ENCODE measurements at regions not wholly inside any gene's neighbourhood (a gene's known extent, or its start where the extent isn't known, plus 50 kb on each side); places are given as distances from the start of the nearest gene placed in this dataset.

DNA sequence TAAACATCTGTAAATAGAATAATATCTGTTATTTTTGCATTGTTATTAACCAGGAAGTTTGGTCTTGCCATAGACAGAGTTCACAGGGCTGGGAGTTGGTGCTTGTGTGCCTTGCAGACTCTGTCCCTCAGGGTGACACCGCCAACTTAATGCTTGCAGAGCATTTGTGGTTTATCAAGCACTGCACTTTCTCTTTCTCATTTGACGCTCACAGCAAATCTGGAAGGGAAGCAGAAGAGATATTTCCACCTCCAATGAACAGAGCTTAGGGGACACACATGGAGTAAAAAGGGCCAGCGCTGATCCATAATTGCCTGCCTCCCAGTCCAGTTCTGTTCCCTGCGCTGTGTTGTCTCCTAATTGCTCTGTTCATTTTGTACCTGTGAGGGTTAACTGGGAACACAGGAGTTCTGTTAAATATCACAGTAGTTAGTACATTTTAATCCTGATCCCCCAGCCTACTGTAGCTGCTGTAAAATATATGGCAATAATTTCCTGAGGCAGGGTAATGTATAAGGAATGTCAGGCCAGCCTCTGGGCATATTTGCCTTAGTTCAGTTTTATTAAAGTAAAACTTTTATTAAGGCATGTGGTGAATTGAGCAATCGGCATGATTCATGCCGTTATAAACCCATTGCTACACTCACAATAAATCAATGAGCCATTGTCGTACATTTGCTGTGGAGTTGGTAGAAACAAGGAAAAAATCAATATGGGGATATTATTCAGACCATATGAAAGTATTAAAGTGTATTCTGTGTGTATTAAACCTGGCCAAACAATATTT, 182.5 kb upstream of the OSR1 start:
- H3K4me3 ChIP-seq: no peak overlapping the region
- intact Hi-C loops (cut with micrococcal nuclease; ENCODE audit: unreplicated experiment) (no loop called here), in situ Hi-C loops (cut with MboI) (no loop called here)
- no peaks in the 10 kb centered on the region for H3K79me2 ChIP-seq (ENCODE audit: control insufficient read depth, insufficient read depth, low read length)
- no peak overlapping the region for H3K9ac ChIP-seq (ENCODE audit: control insufficient read depth, insufficient read depth, low read length)
- H4K20me1 ChIP-seq (ENCODE audit: control insufficient read depth, insufficient read depth): no peaks in the 10 kb centered on the region
- FAIRE-seq: no peak
- H3K4me1 ChIP-seq (ENCODE audit: control insufficient read depth, insufficient read depth, low read length): no peaks in the 10 kb centered on the region
- ChIA-PET POLR2A (no interaction called here), SMC1A (ENCODE audit: uncharacterized antibody, unreplicated experiment) (interaction anchor here (1.0 kb wide), 1 partner anchor 834 kb away, joined by 4 read pairs; no protein-coding TSS in a partner anchor), CTCF (no interaction called here), RAD21 (ENCODE audit: unreplicated experiment) (no interaction called here)
- 58% methylated on average over 7 of the region's 7 CpGs for WGBS (ENCODE audit: insufficient coverage, insufficient replicate concordance, low lambda C conversion rate, missing lambda C conversion rate)
- no peak for DNase-seq (ENCODE audit: low read depth, low spot score)
- no peaks in the 10 kb centered on the region for H3K36me3 ChIP-seq (ENCODE audit: control insufficient read depth in 2 of 2, insufficient read depth in 2 of 2, low read length in 1 of 2)
- no peaks in the 10 kb centered on the region; a peak in 1 of 4 replicates for H3K27me3 ChIP-seq (replicated peaks in 1 of 2; ENCODE audit: control insufficient read depth in 2 of 2, insufficient read depth in 2 of 2, low read length in 1 of 2)
- no peak overlapping the region for H3K27ac ChIP-seq (ENCODE audit: control insufficient read depth, insufficient read depth)
- no peak for ATAC-seq
- H3K4me2 ChIP-seq (ENCODE audit: control insufficient read depth, insufficient read depth): no peak overlapping the region
- no TSS peak for BruUV-seq (replicated peaks)
- no peak overlapping the region for H2AFZ ChIP-seq (ENCODE audit: control insufficient read depth, low read depth, low read length)
- no peaks in the 10 kb centered on the region for H3K9me3 ChIP-seq (replicated peaks; ENCODE audit: control insufficient read depth, insufficient read depth, low read length)
- TF ChIP-seq CBFB (IDR thresholded peaks at IDR 0.05; ENCODE audit: low read depth) (no peak), CEBPB (IDR thresholded peaks at IDR 0.05; ENCODE audit: borderline replicate concordance in 1 of 2, low read depth in 2 of 2, low read length in 2 of 2) (no peak), SIX5 (IDR thresholded peaks at IDR 0.05; ENCODE audit: low read depth, low read length, severe bottlenecking) (no peak), TARDBP (IDR thresholded peaks at IDR 0.05; ENCODE audit: borderline replicate concordance) (no peak), TAF1 (IDR thresholded peaks at IDR 0.05; ENCODE audit: borderline replicate concordance, low read depth, low read length) (no peak), SUZ12 (IDR thresholded peaks at IDR 0.05; ENCODE audit: unreplicated experiment) (no peak), ZZZ3 (IDR thresholded peaks at IDR 0.05; ENCODE audit: control insufficient read depth, insufficient read length, low read depth) (no peak), SRF (IDR thresholded peaks at IDR 0.05; ENCODE audit: low read depth in 2 of 2, low read length in 2 of 2) (no peak), HDAC2 (IDR thresholded peaks at IDR 0.05) (no peak)
- TF ChIP-seq, protein P1, sequence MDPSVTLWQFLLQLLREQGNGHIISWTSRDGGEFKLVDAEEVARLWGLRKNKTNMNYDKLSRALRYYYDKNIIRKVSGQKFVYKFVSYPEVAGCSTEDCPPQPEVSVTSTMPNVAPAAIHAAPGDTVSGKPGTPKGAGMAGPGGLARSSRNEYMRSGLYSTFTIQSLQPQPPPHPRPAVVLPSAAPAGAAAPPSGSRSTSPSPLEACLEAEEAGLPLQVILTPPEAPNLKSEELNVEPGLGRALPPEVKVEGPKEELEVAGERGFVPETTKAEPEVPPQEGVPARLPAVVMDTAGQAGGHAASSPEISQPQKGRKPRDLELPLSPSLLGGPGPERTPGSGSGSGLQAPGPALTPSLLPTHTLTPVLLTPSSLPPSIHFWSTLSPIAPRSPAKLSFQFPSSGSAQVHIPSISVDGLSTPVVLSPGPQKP (IDR thresholded peaks at IDR 0.05; ENCODE audit: low read depth, low read length): no peak
- TF ChIP-seq, protein P2, sequence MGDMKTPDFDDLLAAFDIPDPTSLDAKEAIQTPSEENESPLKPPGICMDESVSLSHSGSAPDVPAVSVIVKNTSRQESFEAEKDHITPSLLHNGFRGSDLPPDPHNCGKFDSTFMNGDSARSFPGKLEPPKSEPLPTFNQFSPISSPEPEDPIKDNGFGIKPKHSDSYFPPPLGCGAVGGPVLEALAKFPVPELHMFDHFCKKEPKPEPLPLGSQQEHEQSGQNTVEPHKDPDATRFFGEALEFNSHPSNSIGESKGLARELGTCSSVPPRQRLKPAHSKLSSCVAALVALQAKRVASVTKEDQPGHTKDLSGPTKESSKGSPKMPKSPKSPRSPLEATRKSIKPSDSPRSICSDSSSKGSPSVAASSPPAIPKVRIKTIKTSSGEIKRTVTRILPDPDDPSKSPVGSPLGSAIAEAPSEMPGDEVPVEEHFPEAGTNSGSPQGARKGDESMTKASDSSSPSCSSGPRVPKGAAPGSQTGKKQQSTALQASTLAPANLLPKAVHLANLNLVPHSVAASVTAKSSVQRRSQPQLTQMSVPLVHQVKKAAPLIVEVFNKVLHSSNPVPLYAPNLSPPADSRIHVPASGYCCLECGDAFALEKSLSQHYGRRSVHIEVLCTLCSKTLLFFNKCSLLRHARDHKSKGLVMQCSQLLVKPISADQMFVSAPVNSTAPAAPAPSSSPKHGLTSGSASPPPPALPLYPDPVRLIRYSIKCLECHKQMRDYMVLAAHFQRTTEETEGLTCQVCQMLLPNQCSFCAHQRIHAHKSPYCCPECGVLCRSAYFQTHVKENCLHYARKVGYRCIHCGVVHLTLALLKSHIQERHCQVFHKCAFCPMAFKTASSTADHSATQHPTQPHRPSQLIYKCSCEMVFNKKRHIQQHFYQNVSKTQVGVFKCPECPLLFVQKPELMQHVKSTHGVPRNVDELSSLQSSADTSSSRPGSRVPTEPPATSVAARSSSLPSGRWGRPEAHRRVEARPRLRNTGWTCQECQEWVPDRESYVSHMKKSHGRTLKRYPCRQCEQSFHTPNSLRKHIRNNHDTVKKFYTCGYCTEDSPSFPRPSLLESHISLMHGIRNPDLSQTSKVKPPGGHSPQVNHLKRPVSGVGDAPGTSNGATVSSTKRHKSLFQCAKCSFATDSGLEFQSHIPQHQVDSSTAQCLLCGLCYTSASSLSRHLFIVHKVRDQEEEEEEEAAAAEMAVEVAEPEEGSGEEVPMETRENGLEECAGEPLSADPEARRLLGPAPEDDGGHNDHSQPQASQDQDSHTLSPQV (IDR thresholded peaks at IDR 0.05): no peak
- TF ChIP-seq, protein P3, sequence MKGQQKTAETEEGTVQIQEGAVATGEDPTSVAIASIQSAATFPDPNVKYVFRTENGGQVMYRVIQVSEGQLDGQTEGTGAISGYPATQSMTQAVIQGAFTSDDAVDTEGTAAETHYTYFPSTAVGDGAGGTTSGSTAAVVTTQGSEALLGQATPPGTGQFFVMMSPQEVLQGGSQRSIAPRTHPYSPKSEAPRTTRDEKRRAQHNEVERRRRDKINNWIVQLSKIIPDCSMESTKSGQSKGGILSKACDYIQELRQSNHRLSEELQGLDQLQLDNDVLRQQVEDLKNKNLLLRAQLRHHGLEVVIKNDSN (IDR thresholded peaks at IDR 0.05; ENCODE audit: borderline replicate concordance, extremely low read length, insufficient read depth, low read depth, low read length): no peak
- TF ChIP-seq, protein P4, sequence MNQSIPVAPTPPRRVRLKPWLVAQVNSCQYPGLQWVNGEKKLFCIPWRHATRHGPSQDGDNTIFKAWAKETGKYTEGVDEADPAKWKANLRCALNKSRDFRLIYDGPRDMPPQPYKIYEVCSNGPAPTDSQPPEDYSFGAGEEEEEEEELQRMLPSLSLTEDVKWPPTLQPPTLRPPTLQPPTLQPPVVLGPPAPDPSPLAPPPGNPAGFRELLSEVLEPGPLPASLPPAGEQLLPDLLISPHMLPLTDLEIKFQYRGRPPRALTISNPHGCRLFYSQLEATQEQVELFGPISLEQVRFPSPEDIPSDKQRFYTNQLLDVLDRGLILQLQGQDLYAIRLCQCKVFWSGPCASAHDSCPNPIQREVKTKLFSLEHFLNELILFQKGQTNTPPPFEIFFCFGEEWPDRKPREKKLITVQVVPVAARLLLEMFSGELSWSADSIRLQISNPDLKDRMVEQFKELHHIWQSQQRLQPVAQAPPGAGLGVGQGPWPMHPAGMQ (IDR thresholded peaks at IDR 0.05; ENCODE audit: borderline replicate concordance): no peak
- TF ChIP-seq, protein P5, sequence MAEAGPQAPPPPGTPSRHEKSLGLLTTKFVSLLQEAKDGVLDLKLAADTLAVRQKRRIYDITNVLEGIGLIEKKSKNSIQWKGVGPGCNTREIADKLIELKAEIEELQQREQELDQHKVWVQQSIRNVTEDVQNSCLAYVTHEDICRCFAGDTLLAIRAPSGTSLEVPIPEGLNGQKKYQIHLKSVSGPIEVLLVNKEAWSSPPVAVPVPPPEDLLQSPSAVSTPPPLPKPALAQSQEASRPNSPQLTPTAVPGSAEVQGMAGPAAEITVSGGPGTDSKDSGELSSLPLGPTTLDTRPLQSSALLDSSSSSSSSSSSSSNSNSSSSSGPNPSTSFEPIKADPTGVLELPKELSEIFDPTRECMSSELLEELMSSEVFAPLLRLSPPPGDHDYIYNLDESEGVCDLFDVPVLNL (IDR thresholded peaks at IDR 0.05; ENCODE audit: low read depth, low read length): no peak
- TF ChIP-seq, protein P6, sequence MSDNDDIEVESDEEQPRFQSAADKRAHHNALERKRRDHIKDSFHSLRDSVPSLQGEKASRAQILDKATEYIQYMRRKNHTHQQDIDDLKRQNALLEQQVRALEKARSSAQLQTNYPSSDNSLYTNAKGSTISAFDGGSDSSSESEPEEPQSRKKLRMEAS (IDR thresholded peaks at IDR 0.05; ENCODE audit: low read depth, low read length): no peak

Measured in GM12878 (cell line).